ENCODE measurements at regions not wholly inside any gene's neighbourhood (a gene's known extent, or its start where the extent isn't known, plus 50 kb on each side); places are given as distances from the start of the nearest gene placed in this dataset.
A peak's percentile ranks its signal among the peaks of the same experiment; 100 is the strongest.

DNA sequence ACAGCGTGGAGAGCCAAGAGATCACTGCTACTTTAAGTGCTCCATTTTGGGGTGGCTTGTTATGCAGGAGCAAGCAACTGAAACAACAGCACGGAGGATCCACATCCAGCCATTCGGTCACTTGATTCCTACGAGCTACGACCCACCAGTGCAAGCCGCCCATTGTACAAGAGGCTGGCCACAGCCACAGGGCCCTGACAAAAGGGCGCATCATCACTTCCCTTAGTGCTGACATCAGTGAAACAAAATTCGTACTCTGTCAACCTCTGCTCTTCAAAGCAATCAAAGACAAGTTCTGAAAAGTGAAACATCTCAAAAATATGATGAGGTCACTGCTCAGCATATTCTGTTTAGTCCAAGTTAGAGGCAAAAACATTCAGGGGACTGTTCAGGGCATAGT is 168.4 kb downstream of the GADD45G start:
- H3K9ac ChIP-seq (ENCODE audit: insufficient read depth, low read length, poor library complexity, severe bottlenecking): no peak overlapping the region
- H3K27me3 ChIP-seq (ENCODE audit: control insufficient read depth in 2 of 2, insufficient read depth in 2 of 2, low read length in 2 of 2): peaks cover 0 to 4% of the 10 kb centered on the region in 2 donors
- H4K20me1 ChIP-seq (ENCODE audit: insufficient read depth, low read length): no peaks in the 10 kb centered on the region
- Mint-ChIP-seq H3K9me3 (peaks cover 0 to 2% (median 0%) of the 10 kb centered on the region in 7 donors), H3K36me3 (no peaks in the 10 kb centered on the region), H3K27ac (peak overlapping the region in 1 of 7 donors; percentile 76), H3K4me3 (no peak overlapping the region), H3K4me1 (peaks cover 11% of the 10 kb centered on the region), H3K27me3 (ENCODE audit: low read depth in 3 of 3) (peaks cover 8 to 28% (median 16%) of the 10 kb centered on the region in 3 donors)
- H3K79me2 ChIP-seq (ENCODE audit: insufficient read depth, low read length): no peaks in the 10 kb centered on the region
- intact Hi-C loops (cut with micrococcal nuclease): no loop called here
- TF ChIP-seq, protein P1, sequence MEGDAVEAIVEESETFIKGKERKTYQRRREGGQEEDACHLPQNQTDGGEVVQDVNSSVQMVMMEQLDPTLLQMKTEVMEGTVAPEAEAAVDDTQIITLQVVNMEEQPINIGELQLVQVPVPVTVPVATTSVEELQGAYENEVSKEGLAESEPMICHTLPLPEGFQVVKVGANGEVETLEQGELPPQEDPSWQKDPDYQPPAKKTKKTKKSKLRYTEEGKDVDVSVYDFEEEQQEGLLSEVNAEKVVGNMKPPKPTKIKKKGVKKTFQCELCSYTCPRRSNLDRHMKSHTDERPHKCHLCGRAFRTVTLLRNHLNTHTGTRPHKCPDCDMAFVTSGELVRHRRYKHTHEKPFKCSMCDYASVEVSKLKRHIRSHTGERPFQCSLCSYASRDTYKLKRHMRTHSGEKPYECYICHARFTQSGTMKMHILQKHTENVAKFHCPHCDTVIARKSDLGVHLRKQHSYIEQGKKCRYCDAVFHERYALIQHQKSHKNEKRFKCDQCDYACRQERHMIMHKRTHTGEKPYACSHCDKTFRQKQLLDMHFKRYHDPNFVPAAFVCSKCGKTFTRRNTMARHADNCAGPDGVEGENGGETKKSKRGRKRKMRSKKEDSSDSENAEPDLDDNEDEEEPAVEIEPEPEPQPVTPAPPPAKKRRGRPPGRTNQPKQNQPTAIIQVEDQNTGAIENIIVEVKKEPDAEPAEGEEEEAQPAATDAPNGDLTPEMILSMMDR (IDR thresholded peaks at IDR 0.05): no peak
- H3K27ac ChIP-seq (ENCODE audit: low read depth in 1 of 2, low read length in 2 of 2): no peak overlapping the region
- WGBS (ENCODE audit: insufficient coverage): 77% methylated on average over 8 of the region's 8 CpGs
- no peak overlapping the region for H3K4me2 ChIP-seq (replicated peaks; ENCODE audit: extremely low read depth, low read length, poor library complexity, severe bottlenecking)
- H3K4me1 ChIP-seq (ENCODE audit: control insufficient read depth in 1 of 2, insufficient read depth in 2 of 2, low read length in 2 of 2): peaks cover 0 to 4% of the 10 kb centered on the region in 2 donors
- H2AFZ ChIP-seq (ENCODE audit: insufficient read depth, low read depth, low read length, poor library complexity, severe bottlenecking): no peak overlapping the region
- H3K36me3 ChIP-seq (replicated peaks in 1 of 2; ENCODE audit: control insufficient read depth in 1 of 2, insufficient read depth in 2 of 2, low read length in 2 of 2): no peaks in the 10 kb centered on the region
- H3K9me3 ChIP-seq (replicated peaks in 1 of 2; ENCODE audit: control insufficient read depth in 1 of 2, insufficient read depth in 1 of 2, low read length in 2 of 2): no peaks in the 10 kb centered on the region
- DNase-seq: no peak
- no peak overlapping the region for H3K4me3 ChIP-seq (replicated peaks in 1 of 3; ENCODE audit: low read depth in 2 of 3, low read length in 3 of 3)

DNA sequence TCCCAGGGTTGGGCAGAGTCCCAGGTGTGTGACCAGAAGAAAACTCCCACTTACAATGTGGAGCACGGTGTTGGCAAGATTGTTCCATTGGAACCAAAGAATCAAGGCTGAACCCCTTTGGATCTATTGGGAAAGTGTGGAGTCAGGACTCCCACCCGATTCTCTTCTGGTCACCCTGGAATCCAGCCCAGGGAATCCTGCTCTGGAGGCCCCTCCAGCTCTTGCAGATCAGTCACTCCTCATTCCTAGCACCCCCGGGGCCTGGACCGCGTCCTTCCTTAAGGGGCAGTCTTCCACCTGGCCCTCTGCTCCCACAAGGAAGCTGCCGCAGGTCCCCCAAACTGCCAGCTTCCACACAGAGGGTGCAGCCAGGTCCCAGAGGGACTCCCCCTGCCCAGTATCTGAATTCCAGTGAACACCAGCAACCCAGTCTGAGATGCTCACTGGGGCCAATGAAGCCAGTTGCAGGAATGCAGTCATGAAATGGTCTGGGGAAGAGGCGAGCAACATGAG is 170.1 kb downstream of the GADD45G start:
- H3K27ac ChIP-seq (ENCODE audit: low read depth in 1 of 2, low read length in 2 of 2): no peak overlapping the region
- intact Hi-C loops (cut with micrococcal nuclease): no loop called here
- no peak overlapping the region for H3K9ac ChIP-seq (ENCODE audit: insufficient read depth, low read length, poor library complexity, severe bottlenecking)
- peaks cover 0 to 2% (median 0%) of the 10 kb centered on the region in 7 donors for H3K9me3 Mint-ChIP-seq
- peaks cover 9 to 22% (median 11%) of the 10 kb centered on the region in 3 donors for H3K27me3 Mint-ChIP-seq (ENCODE audit: low read depth in 3 of 3)
- no peaks in the 10 kb centered on the region for H3K79me2 ChIP-seq (ENCODE audit: insufficient read depth, low read length)
- no peak for DNase-seq
- no peak overlapping the region for H3K4me2 ChIP-seq (replicated peaks; ENCODE audit: extremely low read depth, low read length, poor library complexity, severe bottlenecking)
- no peaks in the 10 kb centered on the region for H3K9me3 ChIP-seq (replicated peaks in 1 of 2; ENCODE audit: control insufficient read depth in 1 of 2, insufficient read depth in 1 of 2, low read length in 2 of 2)
- H3K36me3 ChIP-seq (replicated peaks in 1 of 2; ENCODE audit: control insufficient read depth in 1 of 2, insufficient read depth in 2 of 2, low read length in 2 of 2): no peaks in the 10 kb centered on the region
- H3K4me1 Mint-ChIP-seq: peaks cover 11% of the 10 kb centered on the region
- H3K4me1 ChIP-seq (ENCODE audit: control insufficient read depth in 1 of 2, insufficient read depth in 2 of 2, low read length in 2 of 2): peaks cover 0 to 4% of the 10 kb centered on the region in 2 donors
- TF ChIP-seq, protein P1 (IDR thresholded peaks at IDR 0.05): no peak
- no peaks in the 10 kb centered on the region for H4K20me1 ChIP-seq (ENCODE audit: insufficient read depth, low read length)
- peaks cover 0 to 4% of the 10 kb centered on the region in 2 donors for H3K27me3 ChIP-seq (ENCODE audit: control insufficient read depth in 2 of 2, insufficient read depth in 2 of 2, low read length in 2 of 2)
- H3K27ac Mint-ChIP-seq: no peak overlapping the region
- WGBS (ENCODE audit: insufficient coverage): 100% methylated on average over 4 of the region's 7 CpGs
- H2AFZ ChIP-seq (ENCODE audit: insufficient read depth, low read depth, low read length, poor library complexity, severe bottlenecking): no peak overlapping the region
- H3K4me3 ChIP-seq (replicated peaks in 1 of 3; ENCODE audit: low read depth in 2 of 3, low read length in 3 of 3): no peak overlapping the region
- no peak overlapping the region for H3K4me3 Mint-ChIP-seq
- H3K36me3 Mint-ChIP-seq: no peaks in the 10 kb centered on the region
